HepG2 (cell line): ENCODE measurements at regions not wholly inside any gene's neighbourhood (a gene's known extent, or its start where the extent isn't known, plus 50 kb on each side); places are given as distances from the start of the nearest gene placed in this dataset.

Experiments used
- TF ChIP-seq, protein P1 (sequence below): sonication (generic); formaldehyde crosslinking; IDR thresholded peaks from 2 replicates; pipeline ENCODE4 v1.5.1; 2020; ENCODE audit warnings: mild to moderate bottlenecking, missing genetic modification reagents, moderate library complexity
- TF ChIP-seq, protein P2 (sequence below): IDR thresholded peaks from 2 replicates; pipeline ENCODE4 v1.6.1; 2016; ENCODE audit warnings: mild to moderate bottlenecking, missing biosample characterization, missing genetic modification reagents
- TF ChIP-seq, protein P3 (sequence below): sonication (generic); formaldehyde crosslinking; IDR thresholded peaks from 2 replicates; pipeline ENCODE4 v1.4.0; 2020; ENCODE audit warnings: mild to moderate bottlenecking, missing genetic modification reagents
- TF ChIP-seq, protein P4 (sequence below): sonication (generic); formaldehyde crosslinking; IDR thresholded peaks from one replicate; pipeline ENCODE4 v1.5.1; 2020; ENCODE audit warnings: mild to moderate bottlenecking, missing genetic modification reagents; ENCODE audit errors: not compliant biosample characterization

DNA sequence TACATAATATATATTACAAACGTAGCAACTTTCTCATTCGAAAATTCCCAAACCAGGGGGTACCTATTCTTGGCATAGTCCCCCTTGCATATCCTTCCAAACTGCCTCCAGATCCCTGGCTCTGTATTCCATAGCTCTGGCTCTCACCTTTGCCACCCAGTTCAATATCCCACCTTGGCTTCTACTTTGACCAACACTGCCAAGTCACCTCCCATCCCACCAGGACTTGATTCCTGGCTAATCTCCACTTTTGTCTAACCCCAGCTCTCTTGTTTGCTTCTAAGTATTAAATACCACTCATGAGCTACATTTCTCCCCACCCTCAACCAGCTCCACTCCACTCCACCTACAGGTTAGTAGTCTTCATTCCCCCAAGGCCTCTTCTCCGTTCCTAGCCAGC lies 103.2 kb upstream of the WDR75 start (continued):
- TF ChIP-seq, protein P1, sequence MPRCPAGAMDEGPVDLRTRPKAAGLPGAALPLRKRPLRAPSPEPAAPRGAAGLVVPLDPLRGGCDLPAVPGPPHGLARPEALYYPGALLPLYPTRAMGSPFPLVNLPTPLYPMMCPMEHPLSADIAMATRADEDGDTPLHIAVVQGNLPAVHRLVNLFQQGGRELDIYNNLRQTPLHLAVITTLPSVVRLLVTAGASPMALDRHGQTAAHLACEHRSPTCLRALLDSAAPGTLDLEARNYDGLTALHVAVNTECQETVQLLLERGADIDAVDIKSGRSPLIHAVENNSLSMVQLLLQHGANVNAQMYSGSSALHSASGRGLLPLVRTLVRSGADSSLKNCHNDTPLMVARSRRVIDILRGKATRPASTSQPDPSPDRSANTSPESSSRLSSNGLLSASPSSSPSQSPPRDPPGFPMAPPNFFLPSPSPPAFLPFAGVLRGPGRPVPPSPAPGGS (CRISPR knock-in tag) = no peak
- TF ChIP-seq, protein P2, sequence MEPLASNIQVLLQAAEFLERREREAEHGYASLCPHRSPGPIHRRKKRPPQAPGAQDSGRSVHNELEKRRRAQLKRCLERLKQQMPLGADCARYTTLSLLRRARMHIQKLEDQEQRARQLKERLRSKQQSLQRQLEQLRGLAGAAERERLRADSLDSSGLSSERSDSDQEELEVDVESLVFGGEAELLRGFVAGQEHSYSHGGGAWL = no peak
- TF ChIP-seq, protein P3, sequence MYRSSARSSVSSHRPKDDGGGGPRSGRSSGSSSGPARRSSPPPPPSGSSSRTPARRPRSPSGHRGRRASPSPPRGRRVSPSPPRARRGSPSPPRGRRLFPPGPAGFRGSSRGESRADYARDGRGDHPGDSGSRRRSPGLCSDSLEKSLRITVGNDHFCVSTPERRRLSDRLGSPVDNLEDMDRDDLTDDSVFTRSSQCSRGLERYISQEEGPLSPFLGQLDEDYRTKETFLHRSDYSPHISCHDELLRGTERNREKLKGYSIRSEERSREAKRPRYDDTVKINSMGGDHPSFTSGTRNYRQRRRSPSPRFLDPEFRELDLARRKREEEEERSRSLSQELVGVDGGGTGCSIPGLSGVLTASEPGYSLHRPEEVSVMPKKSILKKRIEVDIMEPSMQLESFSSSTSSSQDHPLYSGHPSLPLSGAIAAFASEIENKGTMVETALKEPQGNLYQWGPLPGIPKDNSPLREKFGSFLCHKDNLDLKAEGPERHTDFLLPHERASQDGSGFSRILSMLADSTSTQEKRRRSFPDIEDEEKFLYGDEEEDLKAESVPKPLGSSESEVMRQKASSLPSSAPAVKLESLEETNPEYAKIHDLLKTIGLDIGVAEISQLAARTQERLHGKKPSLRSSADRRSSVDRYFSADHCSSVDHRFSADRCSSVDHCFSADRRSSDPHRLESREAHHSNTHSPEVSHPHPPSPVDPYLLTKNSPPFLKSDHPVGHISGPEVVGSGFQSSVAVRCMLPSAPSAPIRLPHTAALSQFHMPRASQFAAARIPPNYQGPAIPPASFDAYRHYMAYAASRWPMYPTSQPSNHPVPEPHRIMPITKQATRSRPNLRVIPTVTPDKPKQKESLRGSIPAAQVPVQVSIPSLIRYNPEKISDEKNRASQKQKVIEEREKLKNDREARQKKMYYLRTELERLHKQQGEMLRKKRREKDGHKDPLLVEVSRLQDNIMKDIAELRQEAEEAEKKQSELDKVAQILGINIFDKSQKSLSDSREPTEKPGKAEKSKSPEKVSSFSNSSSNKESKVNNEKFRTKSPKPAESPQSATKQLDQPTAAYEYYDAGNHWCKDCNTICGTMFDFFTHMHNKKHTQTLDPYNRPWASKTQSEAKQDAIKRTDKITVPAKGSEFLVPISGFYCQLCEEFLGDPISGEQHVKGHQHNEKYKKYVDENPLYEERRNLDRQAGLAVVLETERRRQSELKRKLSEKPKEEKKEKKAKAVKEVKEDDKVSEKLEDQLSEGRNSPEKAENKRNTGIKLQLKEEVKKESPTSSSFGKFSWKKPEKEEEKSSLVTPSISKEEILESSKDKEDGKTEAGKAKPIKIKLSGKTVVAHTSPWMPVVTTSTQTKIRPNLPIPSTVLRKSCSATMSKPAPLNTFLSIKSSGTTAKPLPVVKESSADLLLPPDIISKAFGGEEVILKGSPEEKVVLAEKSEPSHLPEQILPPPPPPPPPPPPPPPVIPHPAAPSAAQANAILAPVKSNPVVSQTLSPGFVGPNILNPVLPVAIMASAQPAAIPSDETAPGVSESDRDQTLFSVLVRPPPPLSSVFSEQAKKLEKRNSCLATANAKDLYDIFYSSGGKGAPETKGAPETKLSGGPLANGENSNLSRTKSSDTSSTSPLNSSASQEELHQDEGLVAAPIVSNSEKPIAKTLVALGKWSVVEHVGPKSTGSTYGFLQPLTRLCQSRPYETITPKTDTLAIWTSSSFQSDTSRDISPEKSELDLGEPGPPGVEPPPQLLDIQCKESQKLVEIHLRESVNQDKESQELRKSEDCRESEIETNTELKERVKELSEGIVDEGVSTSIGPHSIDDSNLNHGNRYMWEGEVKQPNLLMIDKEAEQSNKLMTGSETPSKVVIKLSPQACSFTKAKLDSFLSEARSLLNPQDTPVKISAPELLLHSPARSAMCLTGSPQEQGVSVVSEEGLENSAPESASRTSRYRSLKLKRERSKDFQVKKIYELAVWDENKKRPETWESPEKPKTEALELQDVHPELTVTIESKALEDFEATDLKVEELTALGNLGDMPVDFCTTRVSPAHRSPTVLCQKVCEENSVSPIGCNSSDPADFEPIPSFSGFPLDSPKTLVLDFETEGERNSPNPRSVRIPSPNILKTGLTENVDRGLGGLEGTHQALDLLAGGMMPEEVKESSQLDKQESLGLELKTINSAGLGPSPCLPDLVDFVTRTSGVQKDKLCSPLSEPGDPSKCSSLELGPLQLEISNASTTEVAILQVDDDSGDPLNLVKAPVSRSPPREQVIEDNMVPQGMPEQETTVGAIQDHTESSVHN (CRISPR knock-in tag) = no peak
- TF ChIP-seq, protein P4, sequence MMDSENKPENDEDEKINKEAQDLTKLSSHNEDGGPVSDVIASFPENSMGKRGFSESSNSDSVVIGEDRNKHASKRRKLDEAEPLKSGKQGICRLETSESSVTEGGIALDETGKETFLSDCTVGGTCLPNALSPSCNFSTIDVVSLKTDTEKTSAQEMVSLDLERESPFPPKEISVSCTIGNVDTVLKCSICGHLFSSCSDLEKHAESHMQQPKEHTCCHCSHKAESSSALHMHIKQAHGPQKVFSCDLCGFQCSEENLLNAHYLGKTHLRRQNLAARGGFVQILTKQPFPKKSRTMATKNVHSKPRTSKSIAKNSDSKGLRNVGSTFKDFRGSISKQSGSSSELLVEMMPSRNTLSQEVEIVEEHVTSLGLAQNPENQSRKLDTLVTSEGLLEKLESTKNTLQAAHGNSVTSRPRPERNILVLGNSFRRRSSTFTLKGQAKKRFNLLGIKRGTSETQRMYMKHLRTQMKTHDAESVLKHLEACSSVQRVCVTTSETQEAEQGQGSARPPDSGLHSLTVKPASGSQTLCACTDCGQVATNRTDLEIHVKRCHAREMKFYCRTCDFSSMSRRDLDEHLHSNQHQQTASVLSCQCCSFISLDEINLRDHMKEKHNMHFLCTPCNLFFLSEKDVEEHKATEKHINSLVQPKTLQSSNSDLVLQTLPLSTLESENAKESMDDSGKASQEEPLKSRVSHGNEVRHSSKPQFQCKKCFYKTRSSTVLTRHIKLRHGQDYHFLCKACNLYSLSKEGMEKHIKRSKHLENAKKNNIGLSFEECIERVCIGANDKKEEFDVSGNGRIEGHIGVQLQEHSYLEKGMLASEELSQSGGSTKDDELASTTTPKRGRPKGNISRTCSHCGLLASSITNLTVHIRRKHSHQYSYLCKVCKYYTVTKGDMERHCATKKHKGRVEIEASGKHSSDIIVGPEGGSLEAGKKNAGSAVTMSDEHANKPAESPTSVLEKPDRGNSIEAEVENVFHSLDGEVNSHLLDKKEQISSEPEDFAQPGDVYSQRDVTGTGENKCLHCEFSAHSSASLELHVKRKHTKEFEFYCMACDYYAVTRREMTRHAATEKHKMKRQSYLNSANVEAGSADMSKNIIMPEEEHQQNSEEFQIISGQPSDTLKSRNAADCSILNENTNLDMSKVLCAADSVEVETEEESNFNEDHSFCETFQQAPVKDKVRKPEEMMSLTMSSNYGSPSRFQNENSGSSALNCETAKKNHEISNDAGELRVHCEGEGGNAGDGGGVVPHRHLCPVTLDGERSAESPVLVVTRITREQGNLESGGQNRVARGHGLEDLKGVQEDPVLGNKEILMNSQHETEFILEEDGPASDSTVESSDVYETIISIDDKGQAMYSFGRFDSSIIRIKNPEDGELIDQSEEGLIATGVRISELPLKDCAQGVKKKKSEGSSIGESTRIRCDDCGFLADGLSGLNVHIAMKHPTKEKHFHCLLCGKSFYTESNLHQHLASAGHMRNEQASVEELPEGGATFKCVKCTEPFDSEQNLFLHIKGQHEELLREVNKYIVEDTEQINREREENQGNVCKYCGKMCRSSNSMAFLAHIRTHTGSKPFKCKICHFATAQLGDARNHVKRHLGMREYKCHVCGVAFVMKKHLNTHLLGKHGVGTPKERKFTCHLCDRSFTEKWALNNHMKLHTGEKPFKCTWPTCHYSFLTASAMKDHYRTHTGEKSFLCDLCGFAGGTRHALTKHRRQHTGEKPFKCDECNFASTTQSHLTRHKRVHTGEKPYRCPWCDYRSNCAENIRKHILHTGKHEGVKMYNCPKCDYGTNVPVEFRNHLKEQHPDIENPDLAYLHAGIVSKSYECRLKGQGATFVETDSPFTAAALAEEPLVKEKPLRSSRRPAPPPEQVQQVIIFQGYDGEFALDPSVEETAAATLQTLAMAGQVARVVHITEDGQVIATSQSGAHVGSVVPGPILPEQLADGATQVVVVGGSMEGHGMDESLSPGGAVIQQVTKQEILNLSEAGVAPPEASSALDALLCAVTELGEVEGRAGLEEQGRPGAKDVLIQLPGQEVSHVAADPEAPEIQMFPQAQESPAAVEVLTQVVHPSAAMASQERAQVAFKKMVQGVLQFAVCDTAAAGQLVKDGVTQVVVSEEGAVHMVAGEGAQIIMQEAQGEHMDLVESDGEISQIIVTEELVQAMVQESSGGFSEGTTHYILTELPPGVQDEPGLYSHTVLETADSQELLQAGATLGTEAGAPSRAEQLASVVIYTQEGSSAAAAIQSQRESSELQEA (CRISPR knock-in tag) = no peak
